ENCODE measurements at regions not wholly inside any gene's neighbourhood (a gene's known extent, or its start where the extent isn't known, plus 50 kb on each side); places are given as distances from the start of the nearest gene placed in this dataset.

DNA sequence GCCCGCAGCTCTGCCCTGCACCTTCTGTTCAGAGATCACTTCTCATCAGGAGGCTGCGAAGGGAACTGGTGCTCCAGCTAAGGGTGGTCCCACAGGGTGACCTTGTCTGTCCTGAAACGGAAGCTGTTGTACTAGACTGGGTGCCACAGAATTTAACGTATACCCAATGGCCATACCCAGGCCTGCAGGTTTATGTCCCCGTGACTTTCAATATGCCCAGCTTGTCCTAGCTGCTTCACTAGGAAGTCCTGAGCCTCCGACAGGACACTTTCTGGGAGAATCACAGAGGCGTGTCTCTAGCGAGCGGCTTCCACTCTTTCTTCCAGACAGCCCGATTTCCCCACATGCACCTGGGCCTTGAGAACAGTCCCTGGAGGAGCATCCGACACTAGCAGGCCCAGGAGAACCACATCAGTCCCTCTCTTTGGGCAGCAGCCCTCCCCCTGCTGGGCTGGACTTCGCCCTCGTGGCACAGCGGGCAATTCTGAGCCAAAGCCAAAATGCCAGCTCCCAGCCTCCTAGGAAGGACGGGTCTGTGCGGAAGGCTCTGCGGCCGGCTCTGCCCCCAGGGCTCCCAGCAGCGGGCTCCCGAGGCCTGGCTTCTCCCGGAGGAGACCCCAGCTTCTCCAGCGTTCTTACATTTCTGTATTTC, 91.9 kb upstream of the OTOS start:
- TF ChIP-seq CTCF (IDR thresholded peaks at IDR 0.05) (no peak), EZH2 (IDR thresholded peaks at IDR 0.05) (no peak)
